Fibroblast of lung (primary cell): ENCODE measurements at regions not wholly inside any gene's neighbourhood (a gene's known extent, or its start where the extent isn't known, plus 50 kb on each side); places are given as distances from the start of the nearest gene placed in this dataset.

Source experiments
- CTCF ChIP-seq, 2 donors: IDR thresholded peaks in 1 of 2; conservative IDR thresholded peaks in 1 of 2; 1 replicate in 1 of 2; 2 replicates in 1 of 2; pipeline ENCODE4 v1.5.1; 2011 to 2012; ENCODE audit warnings: low read length in 2 of 2, control low read depth in 1 of 2, inconsistent platforms in 1 of 2, low read depth in 1 of 2, mild to moderate bottlenecking in 1 of 2
- EZH2 ChIP-seq: IDR thresholded peaks from 2 replicates; pipeline ENCODE4 v1.5.1; 2012; ENCODE audit warnings: low read length, control low read depth, mild to moderate bottlenecking; ENCODE audit errors: missing control alignments

GRCh38 chr20:60469829-60470228 lies 511.6 kb downstream of the CDH26 start:
- TF ChIP-seq CTCF (conservative IDR thresholded peaks at IDR 0.05 in 1 of 2, IDR thresholded peaks at IDR 0.05 in 1 of 2; ENCODE audit: low read depth in 1 of 2, low read length in 2 of 2) (no peak), EZH2 (no peak)
